ENCODE measurements at regions not wholly inside any gene's neighbourhood (a gene's known extent, or its start where the extent isn't known, plus 50 kb on each side); places are given as distances from the start of the nearest gene placed in this dataset.

DNA sequence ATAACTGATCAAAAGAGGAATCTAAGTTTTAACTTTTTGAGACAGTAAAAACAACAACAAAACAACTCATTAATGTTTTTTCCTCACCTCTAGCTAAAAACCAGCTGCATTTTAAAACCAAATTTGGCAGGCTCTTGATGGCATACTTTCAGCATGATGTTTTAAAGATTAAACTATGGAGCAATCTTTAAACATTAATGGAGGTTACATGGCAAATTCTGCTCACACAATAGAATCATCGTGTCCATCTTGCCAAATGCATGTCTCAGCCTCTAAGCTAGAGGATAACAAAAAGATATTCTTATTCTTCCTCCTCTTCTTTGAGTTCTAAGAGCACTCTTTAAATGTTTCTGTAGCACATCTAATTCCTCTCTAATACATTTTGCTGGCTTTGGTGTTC, 579.8 kb upstream of the PKN2 start:
- H3K27me3 ChIP-seq (ENCODE audit: insufficient read depth, low read length): peaks cover 3% of the 10 kb centered on the region
- no peaks in the 10 kb centered on the region for H4K20me1 ChIP-seq (ENCODE audit: insufficient read depth, low read length)
- no peak for DNase-seq (ENCODE audit: insufficient read length, low spot score, missing footprints)
- H3K4me3 ChIP-seq (ENCODE audit: insufficient read depth, low read length): no peak overlapping the region
- no peaks in the 10 kb centered on the region for H3K4me1 ChIP-seq (ENCODE audit: insufficient read depth, low read length)
- H3K79me2 ChIP-seq (ENCODE audit: insufficient read depth, low read length): no peaks in the 10 kb centered on the region
- no peak overlapping the region for H2AFZ ChIP-seq (ENCODE audit: low read length)
- TF ChIP-seq, protein P1, sequence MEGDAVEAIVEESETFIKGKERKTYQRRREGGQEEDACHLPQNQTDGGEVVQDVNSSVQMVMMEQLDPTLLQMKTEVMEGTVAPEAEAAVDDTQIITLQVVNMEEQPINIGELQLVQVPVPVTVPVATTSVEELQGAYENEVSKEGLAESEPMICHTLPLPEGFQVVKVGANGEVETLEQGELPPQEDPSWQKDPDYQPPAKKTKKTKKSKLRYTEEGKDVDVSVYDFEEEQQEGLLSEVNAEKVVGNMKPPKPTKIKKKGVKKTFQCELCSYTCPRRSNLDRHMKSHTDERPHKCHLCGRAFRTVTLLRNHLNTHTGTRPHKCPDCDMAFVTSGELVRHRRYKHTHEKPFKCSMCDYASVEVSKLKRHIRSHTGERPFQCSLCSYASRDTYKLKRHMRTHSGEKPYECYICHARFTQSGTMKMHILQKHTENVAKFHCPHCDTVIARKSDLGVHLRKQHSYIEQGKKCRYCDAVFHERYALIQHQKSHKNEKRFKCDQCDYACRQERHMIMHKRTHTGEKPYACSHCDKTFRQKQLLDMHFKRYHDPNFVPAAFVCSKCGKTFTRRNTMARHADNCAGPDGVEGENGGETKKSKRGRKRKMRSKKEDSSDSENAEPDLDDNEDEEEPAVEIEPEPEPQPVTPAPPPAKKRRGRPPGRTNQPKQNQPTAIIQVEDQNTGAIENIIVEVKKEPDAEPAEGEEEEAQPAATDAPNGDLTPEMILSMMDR (IDR thresholded peaks at IDR 0.05; ENCODE audit: extremely low read depth, low read depth, low read length): no peak
- H3K4me2 ChIP-seq (ENCODE audit: insufficient read depth, low read length): no peak overlapping the region
- no peak overlapping the region for H3K27ac ChIP-seq (ENCODE audit: low read depth, low read length)
- no peaks in the 10 kb centered on the region for H3K9me3 ChIP-seq (ENCODE audit: low read depth, low read length)
- H3K36me3 ChIP-seq (ENCODE audit: insufficient read depth, low read length): no peaks in the 10 kb centered on the region

DNA sequence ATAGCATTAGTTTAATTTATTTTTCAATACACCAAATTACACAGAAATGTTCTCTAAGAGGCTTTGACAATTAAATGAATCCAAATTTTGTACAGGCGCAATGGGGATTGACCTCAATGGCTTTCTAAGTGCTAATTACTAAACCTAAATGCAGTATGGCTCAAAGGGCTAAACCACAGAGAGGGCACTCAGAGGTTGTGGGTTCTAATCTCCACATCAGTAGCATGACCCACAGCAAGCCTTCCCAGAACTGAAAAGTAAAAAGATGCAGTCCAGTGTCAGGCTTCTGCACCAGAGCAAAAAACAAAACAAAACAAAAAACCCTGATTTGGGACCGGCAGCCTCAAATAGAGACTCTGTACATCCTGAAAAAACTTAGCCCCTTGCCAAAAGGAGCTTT, 579.2 kb upstream of the PKN2 start:
- Histone ChIP-seq H3K9me3 (ENCODE audit: low read depth, low read length) (no peaks in the 10 kb centered on the region), H3K4me3 (ENCODE audit: insufficient read depth, low read length) (no peak overlapping the region), H4K20me1 (ENCODE audit: insufficient read depth, low read length) (no peaks in the 10 kb centered on the region), H2AFZ (ENCODE audit: low read length) (no peak overlapping the region), H3K4me1 (ENCODE audit: insufficient read depth, low read length) (no peaks in the 10 kb centered on the region), H3K36me3 (ENCODE audit: insufficient read depth, low read length) (no peaks in the 10 kb centered on the region), H3K79me2 (ENCODE audit: insufficient read depth, low read length) (no peaks in the 10 kb centered on the region), H3K4me2 (ENCODE audit: insufficient read depth, low read length) (no peak overlapping the region), H3K27ac (ENCODE audit: low read depth, low read length) (no peak overlapping the region), H3K27me3 (ENCODE audit: insufficient read depth, low read length) (peaks cover 3% of the 10 kb centered on the region)
- TF ChIP-seq, protein P1 (IDR thresholded peaks at IDR 0.05; ENCODE audit: extremely low read depth, low read depth, low read length): no peak
- DNase-seq (ENCODE audit: insufficient read length, low spot score, missing footprints): no peak

DNA sequence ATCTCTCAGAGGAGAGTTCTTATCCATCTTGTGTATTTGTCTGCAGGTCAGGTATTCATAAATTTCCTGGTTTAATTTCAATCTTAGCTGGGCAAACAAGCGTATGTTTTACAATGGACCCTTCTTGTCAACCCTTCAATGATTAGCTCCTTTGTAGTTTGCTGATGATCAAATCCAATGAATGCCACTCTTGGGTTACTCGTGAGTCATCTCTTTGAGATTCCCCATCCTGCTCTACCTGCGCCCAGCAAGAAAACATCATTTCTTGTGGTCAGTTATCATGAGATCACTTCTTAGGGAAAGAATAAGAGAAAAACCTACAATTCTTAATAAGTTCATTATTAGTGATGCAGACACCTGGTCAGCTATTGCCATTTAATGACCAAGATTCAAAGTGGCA, 572.3 kb upstream of the PKN2 start:
- Histone ChIP-seq H3K27ac (ENCODE audit: low read depth, low read length) (no peak overlapping the region), H3K79me2 (ENCODE audit: insufficient read depth, low read length) (no peaks in the 10 kb centered on the region), H3K9me3 (ENCODE audit: low read depth, low read length) (no peaks in the 10 kb centered on the region), H3K4me1 (ENCODE audit: insufficient read depth, low read length) (no peaks in the 10 kb centered on the region), H3K4me3 (ENCODE audit: insufficient read depth, low read length) (no peak overlapping the region), H3K27me3 (ENCODE audit: insufficient read depth, low read length) (peaks cover 3% of the 10 kb centered on the region), H4K20me1 (ENCODE audit: insufficient read depth, low read length) (no peaks in the 10 kb centered on the region), H3K4me2 (ENCODE audit: insufficient read depth, low read length) (no peak overlapping the region), H3K36me3 (ENCODE audit: insufficient read depth, low read length) (no peaks in the 10 kb centered on the region), H2AFZ (ENCODE audit: low read length) (no peak overlapping the region)
- no peak for DNase-seq (ENCODE audit: insufficient read length, low spot score, missing footprints)
- TF ChIP-seq, protein P1 (IDR thresholded peaks at IDR 0.05; ENCODE audit: extremely low read depth, low read depth, low read length): no peak

DNA sequence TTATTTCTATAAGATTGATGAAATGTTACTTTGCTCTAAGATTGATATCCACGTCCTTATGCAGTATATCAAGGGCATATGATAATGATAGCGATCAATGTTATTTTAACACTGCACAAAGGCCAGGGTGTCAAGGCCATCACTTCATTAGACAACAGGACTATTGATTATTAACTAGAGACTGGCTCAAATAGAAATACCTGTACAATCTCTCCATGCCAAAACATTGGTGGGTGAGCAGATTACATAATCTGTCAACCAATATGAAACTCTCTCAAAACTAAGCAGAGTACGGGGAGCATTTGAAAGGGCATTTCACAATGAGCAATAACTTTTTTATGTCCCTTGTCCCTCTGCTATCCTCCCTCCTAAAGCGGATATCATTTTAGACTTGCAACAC, 566.5 kb upstream of the PKN2 start:
- H3K27me3 ChIP-seq (ENCODE audit: insufficient read depth, low read length): no peaks in the 10 kb centered on the region
- no peaks in the 10 kb centered on the region for H3K36me3 ChIP-seq (ENCODE audit: insufficient read depth, low read length)
- no peaks in the 10 kb centered on the region for H3K4me1 ChIP-seq (ENCODE audit: insufficient read depth, low read length)
- H3K4me3 ChIP-seq (ENCODE audit: insufficient read depth, low read length): no peak overlapping the region
- H3K9me3 ChIP-seq (ENCODE audit: low read depth, low read length): no peaks in the 10 kb centered on the region
- TF ChIP-seq, protein P1 (IDR thresholded peaks at IDR 0.05; ENCODE audit: extremely low read depth, low read depth, low read length): no peak
- no peak overlapping the region for H3K27ac ChIP-seq (ENCODE audit: low read depth, low read length)
- no peak overlapping the region for H2AFZ ChIP-seq (ENCODE audit: low read length)
- no peak for DNase-seq (ENCODE audit: insufficient read length, low spot score, missing footprints)
- H3K79me2 ChIP-seq (ENCODE audit: insufficient read depth, low read length): no peaks in the 10 kb centered on the region
- H3K4me2 ChIP-seq (ENCODE audit: insufficient read depth, low read length): no peak overlapping the region
- H4K20me1 ChIP-seq (ENCODE audit: insufficient read depth, low read length): no peaks in the 10 kb centered on the region

Data from osteoblast (primary cell).